Skeletal muscle satellite cell (primary cell): ENCODE measurements at regions not wholly inside any gene's neighbourhood (a gene's known extent, or its start where the extent isn't known, plus 50 kb on each side); places are given as distances from the start of the nearest gene placed in this dataset.

Source experiments
- H3K27me3 ChIP-seq: 2 replicates; pipeline ENCODE4 v1.7.0; 2013; ENCODE audit warnings: low read length; ENCODE audit not compliant: control insufficient read depth, insufficient read depth
- H3K36me3 ChIP-seq: 2 replicates; pipeline ENCODE4 v1.7.0; 2013; ENCODE audit warnings: mild to moderate bottlenecking, control low read depth, low read length; ENCODE audit not compliant: insufficient read depth
- H3K4me1 ChIP-seq: 2 replicates; pipeline ENCODE4 v1.7.0; 2013; ENCODE audit warnings: low read length; ENCODE audit not compliant: control insufficient read depth, insufficient read depth
- H3K4me2 ChIP-seq: 2 replicates; pipeline ENCODE4 v1.7.0; 2013; ENCODE audit warnings: mild to moderate bottlenecking, low read length
- H3K4me3 ChIP-seq: 2 replicates; pipeline ENCODE4 v1.7.0; 2013; ENCODE audit warnings: low read length
- H3K9ac ChIP-seq: 2 replicates; pipeline ENCODE4 v1.7.0; 2013; ENCODE audit warnings: mild to moderate bottlenecking, low read depth, low read length, moderate library complexity
- H3K9me3 ChIP-seq: replicated peaks from 2 replicates; pipeline ENCODE4 v1.7.0; 2013; ENCODE audit warnings: mild to moderate bottlenecking, control low read depth, low read length

DNA sequence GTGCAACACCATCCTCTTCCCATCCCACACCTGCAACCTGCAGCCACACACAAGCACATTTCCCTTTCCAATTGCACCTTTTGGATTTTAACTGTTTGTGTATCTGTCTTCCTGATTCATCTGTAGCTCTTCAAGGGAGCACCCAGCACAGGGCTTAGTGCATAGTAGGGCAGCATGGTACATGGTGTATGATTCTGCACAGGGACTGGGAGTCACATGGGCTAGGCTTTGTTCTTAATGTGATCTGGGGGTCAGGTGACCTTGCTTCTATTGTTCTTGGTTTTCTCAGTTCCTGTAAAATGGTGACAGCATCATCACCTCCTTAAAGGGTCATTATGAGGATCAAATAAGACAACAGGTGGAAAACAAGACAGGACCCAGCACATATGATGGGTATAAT is 419.3 kb downstream of the MATN1 start:
- Histone ChIP-seq H3K9ac (no peak overlapping the region), H3K4me2 (no peak overlapping the region), H3K4me1 (no peaks in the 10 kb centered on the region), H3K27me3 (no peaks in the 10 kb centered on the region), H3K4me3 (no peak overlapping the region), H3K9me3 (no peaks in the 10 kb centered on the region), H3K36me3 (no peaks in the 10 kb centered on the region)

GRCh38 chr1:30303387-30303786 is 420.0 kb downstream of the MATN1 start:
- Histone ChIP-seq H3K36me3 (no peaks in the 10 kb centered on the region), H3K27me3 (no peaks in the 10 kb centered on the region), H3K4me1 (no peaks in the 10 kb centered on the region), H3K9ac (no peak overlapping the region), H3K9me3 (no peaks in the 10 kb centered on the region), H3K4me3 (no peak overlapping the region), H3K4me2 (no peak overlapping the region)

- Histone ChIP-seq H3K9me3 (no peaks in the 10 kb centered on the region), H3K4me2 (no peak overlapping the region), H3K27me3 (no peaks in the 10 kb centered on the region), H3K9ac (no peak overlapping the region), H3K4me3 (no peak overlapping the region), H3K36me3 (no peaks in the 10 kb centered on the region), H3K4me1 (no peaks in the 10 kb centered on the region)
Measured at GRCh38 chr1:30302858-30303257, 420.5 kb downstream of the MATN1 start.

GRCh38 chr1:30300669-30301068 is 422.7 kb downstream of the MATN1 start:
- Histone ChIP-seq H3K27me3 (no peaks in the 10 kb centered on the region), H3K4me3 (no peak overlapping the region), H3K9me3 (no peaks in the 10 kb centered on the region), H3K9ac (no peak overlapping the region), H3K4me2 (no peak overlapping the region), H3K4me1 (no peaks in the 10 kb centered on the region), H3K36me3 (no peaks in the 10 kb centered on the region)

GRCh38 chr1:30299393-30299792 is 424.0 kb downstream of the MATN1 start:
- Histone ChIP-seq H3K9ac (no peak overlapping the region), H3K4me1 (no peaks in the 10 kb centered on the region), H3K36me3 (no peaks in the 10 kb centered on the region), H3K27me3 (no peaks in the 10 kb centered on the region), H3K4me2 (no peak overlapping the region), H3K4me3 (no peak overlapping the region), H3K9me3 (no peaks in the 10 kb centered on the region)

DNA sequence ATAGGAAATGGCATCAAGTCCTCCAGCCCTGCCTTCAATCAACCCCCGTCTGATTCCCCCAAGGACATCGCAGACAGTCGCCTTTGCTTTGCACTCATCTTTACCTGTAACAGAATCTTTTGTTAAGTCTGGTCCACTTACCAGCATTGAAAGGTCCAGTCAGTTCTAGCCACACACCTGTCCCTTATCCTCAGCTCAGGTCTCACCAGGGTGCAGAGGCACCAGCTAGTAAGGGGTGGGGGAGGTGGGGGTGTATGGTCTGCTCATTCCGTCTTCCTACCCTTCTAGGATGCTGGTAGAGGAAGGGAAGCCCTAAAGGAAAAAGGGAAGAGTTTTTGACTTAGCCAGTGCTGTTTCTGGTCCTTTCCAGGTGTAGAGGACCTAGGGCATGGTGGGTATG is 427.7 kb downstream of the MATN1 start:
- no peak overlapping the region for H3K4me2 ChIP-seq
- H3K4me3 ChIP-seq, result no peak overlapping the region
- H3K9ac ChIP-seq, result no peak overlapping the region
- no peaks in the 10 kb centered on the region for H3K27me3 ChIP-seq
- no peaks in the 10 kb centered on the region for H3K36me3 ChIP-seq
- H3K4me1 ChIP-seq, result no peaks in the 10 kb centered on the region
- H3K9me3 ChIP-seq, result no peaks in the 10 kb centered on the region

DNA sequence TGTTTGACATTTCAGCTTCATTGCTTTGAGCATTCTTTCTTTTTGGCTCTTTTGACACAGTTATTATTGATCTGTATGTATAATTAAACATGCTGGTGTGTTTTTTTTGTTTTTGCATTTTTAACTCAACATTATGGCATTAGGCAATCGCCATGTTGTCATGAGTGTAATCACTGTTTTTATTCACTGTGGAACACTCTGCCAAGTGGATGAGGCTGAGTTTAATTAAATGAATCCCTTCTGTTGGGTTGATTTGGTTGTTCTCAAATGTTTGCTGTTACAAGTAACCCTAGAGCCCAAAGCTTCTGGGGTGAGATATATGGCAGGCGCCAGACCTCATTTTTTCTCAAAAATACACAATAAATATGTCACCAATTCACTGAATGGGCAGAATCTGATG is 428.1 kb downstream of the MATN1 start:
- H3K4me2 ChIP-seq, result no peak overlapping the region
- no peak overlapping the region for H3K9ac ChIP-seq
- no peaks in the 10 kb centered on the region for H3K4me1 ChIP-seq
- no peak overlapping the region for H3K4me3 ChIP-seq
- no peaks in the 10 kb centered on the region for H3K9me3 ChIP-seq
- no peaks in the 10 kb centered on the region for H3K36me3 ChIP-seq
- no peaks in the 10 kb centered on the region for H3K27me3 ChIP-seq

DNA sequence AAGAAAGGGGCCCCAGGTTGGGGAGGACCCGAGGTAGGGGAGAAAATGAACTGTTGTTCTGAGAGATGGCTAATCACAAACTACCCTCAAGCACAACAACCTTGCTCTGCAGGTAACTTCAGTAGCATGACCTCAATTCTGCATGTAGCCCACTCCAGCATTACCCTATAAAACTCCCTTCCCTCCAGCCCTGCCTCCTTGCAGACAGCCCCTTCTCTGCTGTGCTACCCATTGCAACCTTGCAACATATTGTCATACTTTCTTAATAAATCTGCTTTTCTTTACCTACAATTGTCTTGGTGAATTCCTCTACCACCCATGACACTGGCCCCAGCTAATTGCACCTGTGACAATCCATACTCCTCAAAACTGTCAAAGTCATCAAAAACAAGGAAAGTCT is 428.9 kb downstream of the MATN1 start:
- H3K4me3 ChIP-seq, result no peak overlapping the region
- H3K4me1 ChIP-seq, result no peaks in the 10 kb centered on the region
- H3K36me3 ChIP-seq, result no peaks in the 10 kb centered on the region
- H3K27me3 ChIP-seq, result no peaks in the 10 kb centered on the region
- H3K4me2 ChIP-seq, result no peak overlapping the region
- H3K9ac ChIP-seq, result no peak overlapping the region
- no peaks in the 10 kb centered on the region for H3K9me3 ChIP-seq

DNA sequence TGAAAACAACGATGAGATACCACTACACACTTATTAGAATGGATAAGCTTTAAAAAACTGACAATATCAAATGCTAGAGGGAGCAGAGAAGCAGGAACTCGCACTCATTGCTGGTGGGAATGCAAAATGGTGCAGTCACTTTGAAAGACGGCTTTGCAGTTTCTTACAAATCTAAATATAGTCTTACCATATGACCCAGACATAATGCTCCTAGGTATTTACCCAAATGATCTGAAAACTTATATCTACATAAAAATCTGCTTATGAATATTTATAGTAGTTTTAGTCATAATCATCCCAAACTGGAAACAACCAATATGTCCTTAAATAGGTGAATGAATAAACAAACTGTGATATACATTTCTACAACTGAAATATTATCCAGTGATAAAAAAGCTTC is 430.9 kb downstream of the MATN1 start:
- Histone ChIP-seq H3K9me3 (no peaks in the 10 kb centered on the region), H3K4me3 (no peak overlapping the region), H3K9ac (no peak overlapping the region), H3K27me3 (no peaks in the 10 kb centered on the region), H3K4me1 (no peaks in the 10 kb centered on the region), H3K36me3 (no peaks in the 10 kb centered on the region), H3K4me2 (no peak overlapping the region)

DNA sequence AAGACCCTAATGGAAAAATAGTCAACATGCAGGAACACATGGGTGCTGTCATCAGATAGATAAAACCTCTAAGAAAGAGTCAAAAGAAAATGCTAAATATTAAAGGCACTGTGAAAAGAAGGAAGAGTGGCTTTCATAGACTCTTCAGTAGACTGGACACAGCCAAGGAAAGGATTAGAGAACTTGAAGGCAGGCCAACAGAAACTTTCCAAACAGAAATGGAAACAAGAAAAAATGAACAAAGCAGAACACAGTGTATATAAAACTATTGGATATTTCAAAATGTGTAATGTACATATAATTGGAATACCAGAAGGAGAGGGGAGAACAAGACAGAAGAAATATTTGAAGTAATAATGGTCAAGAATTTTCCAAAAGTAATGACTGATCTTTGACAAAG is 431.9 kb downstream of the MATN1 start:
- no peak overlapping the region for H3K9ac ChIP-seq
- no peak overlapping the region for H3K4me2 ChIP-seq
- no peaks in the 10 kb centered on the region for H3K27me3 ChIP-seq
- H3K4me1 ChIP-seq, result no peaks in the 10 kb centered on the region
- H3K4me3 ChIP-seq, result no peak overlapping the region
- no peaks in the 10 kb centered on the region for H3K36me3 ChIP-seq
- H3K9me3 ChIP-seq, result no peaks in the 10 kb centered on the region

- Histone ChIP-seq H3K4me3 (no peak overlapping the region), H3K27me3 (no peaks in the 10 kb centered on the region), H3K9ac (no peak overlapping the region), H3K4me2 (no peak overlapping the region), H3K36me3 (no peaks in the 10 kb centered on the region), H3K4me1 (no peaks in the 10 kb centered on the region), H3K9me3 (no peaks in the 10 kb centered on the region)
Measured at GRCh38 chr1:30290581-30290980, 432.8 kb downstream of the MATN1 start.

GRCh38 chr1:30287976-30288375 is 435.4 kb downstream of the MATN1 start:
- Histone ChIP-seq H3K27me3 (no peaks in the 10 kb centered on the region), H3K4me3 (no peak overlapping the region), H3K9ac (no peak overlapping the region), H3K4me1 (no peaks in the 10 kb centered on the region), H3K4me2 (no peak overlapping the region), H3K36me3 (no peaks in the 10 kb centered on the region), H3K9me3 (no peaks in the 10 kb centered on the region)
